ENCODE measurements at regions not wholly inside any gene's neighbourhood (a gene's known extent, or its start where the extent isn't known, plus 50 kb on each side); places are given as distances from the start of the nearest gene placed in this dataset.

GRCh38 chr1:14318830-14319229, 279.7 kb upstream of the KAZN start:
- DNase-seq (ENCODE audit: low spot score in 2 of 2) = no peak
- Histone ChIP-seq H3K4me1 (peaks cover 11% of the 10 kb centered on the region), H3K27me3 (no peaks in the 10 kb centered on the region), H3K27ac (no peak overlapping the region), H3K36me3 (no peaks in the 10 kb centered on the region), H3K9me3 (no peaks in the 10 kb centered on the region), H3K4me3 (no peak overlapping the region)
- 91% methylated on average over 1 of the region's 1 CpG for WGBS
- TF ChIP-seq CTCF (IDR thresholded peaks at IDR 0.05) (no peak), POLR2A (IDR thresholded peaks at IDR 0.05) (no peak), EP300 (IDR thresholded peaks at IDR 0.05) (no peak), POLR2AphosphoS5 (IDR thresholded peaks at IDR 0.05) (no peak)

GRCh38 chr1:14320518-14320917, 278.0 kb upstream of the KAZN start:
- 31% methylated on average over 2 of the region's 2 CpGs for whole genome bisulfite sequencing
- DNase-seq (ENCODE audit: low spot score in 2 of 2) = no peak
- no peak overlapping the region for H3K27ac ChIP-seq
- peaks cover 11% of the 10 kb centered on the region for H3K4me1 ChIP-seq
- H3K36me3 ChIP-seq = no peaks in the 10 kb centered on the region
- H3K27me3 ChIP-seq = no peaks in the 10 kb centered on the region
- no peak overlapping the region for H3K4me3 ChIP-seq
- TF ChIP-seq CTCF (IDR thresholded peaks at IDR 0.05) (no peak), EP300 (IDR thresholded peaks at IDR 0.05) (no peak), POLR2A (IDR thresholded peaks at IDR 0.05) (no peak), POLR2AphosphoS5 (IDR thresholded peaks at IDR 0.05) (no peak)
- H3K9me3 ChIP-seq = no peaks in the 10 kb centered on the region

GRCh38 chr1:14320986-14321385, 277.5 kb upstream of the KAZN start:
- peaks cover 11% of the 10 kb centered on the region for H3K4me1 ChIP-seq

GRCh38 chr1:14321422-14321821, 277.1 kb upstream of the KAZN start:
- WGBS = 50% methylated on average over 1 of the region's 1 CpG

More at GRCh38 chr1:14320986-14321385, 277.5 kb upstream of the KAZN start:
- no peaks in the 10 kb centered on the region for H3K27me3 ChIP-seq
- no peak for DNase-seq (ENCODE audit: low spot score in 2 of 2)
- no peak for TF ChIP-seq POLR2A (IDR thresholded peaks at IDR 0.05)
- no peak for TF ChIP-seq CTCF (IDR thresholded peaks at IDR 0.05)
- no peak for TF ChIP-seq EP300 (IDR thresholded peaks at IDR 0.05)
- no peak for TF ChIP-seq POLR2AphosphoS5 (IDR thresholded peaks at IDR 0.05)
- H3K9me3 ChIP-seq = no peaks in the 10 kb centered on the region
- no peak overlapping the region for H3K27ac ChIP-seq
- 65% methylated on average over 8 of the region's 8 CpGs for WGBS
- H3K36me3 ChIP-seq = no peaks in the 10 kb centered on the region
- no peak overlapping the region for H3K4me3 ChIP-seq

GRCh38 chr1:14323568-14324247, 274.8 kb upstream of the KAZN start:
- H3K36me3 ChIP-seq = no peaks in the 10 kb centered on the region
- no peak overlapping the region for H3K4me3 ChIP-seq
- no peak overlapping the region for H3K27ac ChIP-seq
- no peaks in the 10 kb centered on the region for H3K9me3 ChIP-seq
- H3K27me3 ChIP-seq = peaks cover 3% of the 10 kb centered on the region
- WGBS = 47% methylated on average over 2 of the region's 2 CpGs
- TF ChIP-seq POLR2AphosphoS5 (IDR thresholded peaks at IDR 0.05) (no peak), EP300 (IDR thresholded peaks at IDR 0.05) (no peak), CTCF (IDR thresholded peaks at IDR 0.05) (no peak), POLR2A (IDR thresholded peaks at IDR 0.05) (no peak)
- no peak for DNase-seq (ENCODE audit: low spot score in 2 of 2)
- peaks cover 11% of the 10 kb centered on the region for H3K4me1 ChIP-seq

More at GRCh38 chr1:14321422-14321821, 277.1 kb upstream of the KAZN start:
- Histone ChIP-seq H3K4me1 (peaks cover 11% of the 10 kb centered on the region), H3K4me3 (no peak overlapping the region), H3K27me3 (no peaks in the 10 kb centered on the region), H3K27ac (no peak overlapping the region), H3K36me3 (no peaks in the 10 kb centered on the region), H3K9me3 (no peaks in the 10 kb centered on the region)
- DNase-seq (ENCODE audit: low spot score in 2 of 2) = no peak
- TF ChIP-seq CTCF (IDR thresholded peaks at IDR 0.05) = no peak
